ENCODE measurements at regions not wholly inside any gene's neighbourhood (a gene's known extent, or its start where the extent isn't known, plus 50 kb on each side); places are given as distances from the start of the nearest gene placed in this dataset.
"Not testable (repeated sequence)": the region's sequence is repeated elsewhere in the genome, so short reads cannot be mapped to it uniquely, and the experiment has no call there.

DNA sequence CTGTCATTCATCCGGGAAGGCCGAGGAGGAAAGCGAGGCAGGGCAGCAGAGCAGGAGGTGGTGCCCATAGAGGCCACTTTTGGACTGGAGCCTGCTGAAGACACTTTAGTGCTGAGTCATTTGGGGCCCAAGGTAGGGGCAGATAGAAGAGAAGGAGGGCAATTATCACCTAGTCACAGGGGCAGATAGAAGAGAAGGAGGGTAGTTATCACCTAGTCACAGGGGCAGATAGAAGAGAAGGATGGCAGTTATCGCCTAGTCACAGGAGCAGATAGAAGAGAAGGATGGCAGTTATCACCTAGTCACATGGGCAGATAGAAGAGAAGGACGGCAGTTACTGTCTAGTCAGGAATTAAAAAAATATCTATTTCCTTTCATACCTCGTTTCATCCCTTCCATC lies 1372.6 kb downstream of the FOXD4L5 start:
- H3K4me1 ChIP-seq (ENCODE audit: insufficient read depth, low read length, severe bottlenecking); H3K27ac ChIP-seq (ENCODE audit: low read depth, low read length, poor library complexity, severe bottlenecking); H3K79me2 ChIP-seq (ENCODE audit: insufficient read depth, low read length); H3K9me3 ChIP-seq (ENCODE audit: low read length); H3K27me3 ChIP-seq (ENCODE audit: insufficient read depth, low read length); H3K36me3 ChIP-seq (ENCODE audit: insufficient read depth, low read length); H3K4me2 ChIP-seq (ENCODE audit: low read length); H2AFZ ChIP-seq (ENCODE audit: low read length); H3F3A ChIP-seq (ENCODE audit: insufficient read depth, low read length); H4K20me1 ChIP-seq (ENCODE audit: insufficient read depth, low read length); H3K4me3 ChIP-seq (ENCODE audit: low read depth, low read length, poor library complexity, severe bottlenecking); H3K9ac ChIP-seq (ENCODE audit: low read length); H3K9me2 ChIP-seq (ENCODE audit: low read depth, low read length): not testable (repeated sequence)

DNA sequence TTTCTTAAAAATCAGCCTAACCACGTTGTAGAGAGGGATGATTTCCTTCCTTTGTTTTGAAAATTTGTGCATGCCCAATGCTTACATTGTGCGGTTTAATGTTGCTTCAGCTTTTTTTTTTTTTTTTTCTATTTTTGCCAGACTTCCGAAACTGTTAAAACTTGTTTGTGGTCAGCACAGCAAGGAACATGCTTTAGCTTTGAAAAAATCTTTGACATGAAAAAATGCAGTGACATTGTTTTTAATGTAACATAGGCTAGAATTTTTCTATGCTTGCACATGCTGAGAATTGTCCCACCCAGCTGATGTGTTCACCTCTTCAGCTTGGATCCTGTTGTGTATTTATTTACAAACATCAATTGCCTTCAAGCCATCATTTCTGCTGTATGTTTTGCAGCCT lies 1375.9 kb downstream of the FOXD4L5 start:
- not testable (repeated sequence) for H3K9me3 ChIP-seq (ENCODE audit: low read length); H2AFZ ChIP-seq (ENCODE audit: low read length); H3K79me2 ChIP-seq (ENCODE audit: insufficient read depth, low read length); H4K20me1 ChIP-seq (ENCODE audit: insufficient read depth, low read length); H3K4me3 ChIP-seq (ENCODE audit: low read depth, low read length, poor library complexity, severe bottlenecking); H3K9me2 ChIP-seq (ENCODE audit: low read depth, low read length); H3K4me1 ChIP-seq (ENCODE audit: insufficient read depth, low read length, severe bottlenecking); H3K9ac ChIP-seq (ENCODE audit: low read length); H3K36me3 ChIP-seq (ENCODE audit: insufficient read depth, low read length); H3K4me2 ChIP-seq (ENCODE audit: low read length); H3K27me3 ChIP-seq (ENCODE audit: insufficient read depth, low read length); H3K27ac ChIP-seq (ENCODE audit: low read depth, low read length, poor library complexity, severe bottlenecking); H3F3A ChIP-seq (ENCODE audit: insufficient read depth, low read length)

DNA sequence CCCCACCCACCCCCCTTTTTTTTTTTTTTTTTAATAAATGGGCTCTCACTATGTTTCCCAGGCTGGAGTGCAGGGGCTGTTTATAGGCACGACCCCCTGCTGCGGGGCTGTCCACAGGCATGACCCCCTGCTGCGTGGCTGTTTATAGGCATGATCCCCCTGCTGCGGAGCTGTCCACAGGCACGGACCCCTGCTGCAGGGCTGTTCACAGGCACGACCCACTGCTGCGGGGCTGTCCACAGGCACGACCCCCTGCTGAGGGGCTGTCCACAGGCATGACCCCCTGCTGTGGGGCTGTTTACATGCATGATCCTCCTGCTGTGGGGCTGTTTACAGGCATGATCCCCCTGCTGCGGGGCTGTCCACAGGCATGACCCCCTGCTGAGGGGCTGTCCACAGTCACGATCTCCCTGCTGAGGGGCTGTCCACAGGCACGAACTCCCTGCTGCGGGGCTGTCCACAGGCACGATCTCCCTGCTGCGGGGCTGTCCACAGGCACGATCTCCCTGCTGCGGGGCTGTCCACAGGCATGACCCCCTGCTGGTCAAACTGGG lies 1385.3 kb downstream of the FOXD4L5 start:
- H3K4me1 ChIP-seq (ENCODE audit: insufficient read depth, low read length, severe bottlenecking); H3K9me2 ChIP-seq (ENCODE audit: low read depth, low read length); H3K4me3 ChIP-seq (ENCODE audit: low read depth, low read length, poor library complexity, severe bottlenecking); H3K79me2 ChIP-seq (ENCODE audit: insufficient read depth, low read length); H3K9ac ChIP-seq (ENCODE audit: low read length); H3K4me2 ChIP-seq (ENCODE audit: low read length); H3K27ac ChIP-seq (ENCODE audit: low read depth, low read length, poor library complexity, severe bottlenecking); H3K36me3 ChIP-seq (ENCODE audit: insufficient read depth, low read length); H3F3A ChIP-seq (ENCODE audit: insufficient read depth, low read length); H3K27me3 ChIP-seq (ENCODE audit: insufficient read depth, low read length); H2AFZ ChIP-seq (ENCODE audit: low read length); H3K9me3 ChIP-seq (ENCODE audit: low read length); H4K20me1 ChIP-seq (ENCODE audit: insufficient read depth, low read length): not testable (repeated sequence)

DNA sequence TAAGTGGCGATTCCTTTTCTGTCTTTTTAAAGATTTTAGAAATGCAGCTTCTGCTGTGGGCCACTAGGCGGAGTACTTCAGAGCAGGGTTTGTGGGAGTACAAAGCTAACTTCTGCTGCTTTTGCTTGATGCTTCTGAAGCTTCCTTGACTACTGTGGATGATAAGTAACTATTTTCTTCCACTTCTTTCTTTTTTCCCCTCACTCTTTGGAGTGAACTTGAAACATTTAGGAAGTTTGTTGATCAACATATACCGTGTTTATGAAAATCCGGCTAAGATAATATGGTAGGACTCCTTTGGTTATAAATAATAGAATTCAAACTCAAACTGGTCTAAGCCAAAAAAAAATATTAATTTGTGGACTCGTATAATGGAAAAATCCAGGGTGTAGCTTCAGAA lies 1403.6 kb downstream of the FOXD4L5 start:
- not testable (repeated sequence) for H4K20me1 ChIP-seq (ENCODE audit: insufficient read depth, low read length); H3K9me2 ChIP-seq (ENCODE audit: low read depth, low read length); H3F3A ChIP-seq (ENCODE audit: insufficient read depth, low read length); H3K36me3 ChIP-seq (ENCODE audit: insufficient read depth, low read length); H3K4me2 ChIP-seq (ENCODE audit: low read length); H3K4me3 ChIP-seq (ENCODE audit: low read depth, low read length, poor library complexity, severe bottlenecking); H3K9ac ChIP-seq (ENCODE audit: low read length); H3K27me3 ChIP-seq (ENCODE audit: insufficient read depth, low read length); H3K79me2 ChIP-seq (ENCODE audit: insufficient read depth, low read length); H3K4me1 ChIP-seq (ENCODE audit: insufficient read depth, low read length, severe bottlenecking); H3K27ac ChIP-seq (ENCODE audit: low read depth, low read length, poor library complexity, severe bottlenecking); H3K9me3 ChIP-seq (ENCODE audit: low read length); H2AFZ ChIP-seq (ENCODE audit: low read length)

DNA sequence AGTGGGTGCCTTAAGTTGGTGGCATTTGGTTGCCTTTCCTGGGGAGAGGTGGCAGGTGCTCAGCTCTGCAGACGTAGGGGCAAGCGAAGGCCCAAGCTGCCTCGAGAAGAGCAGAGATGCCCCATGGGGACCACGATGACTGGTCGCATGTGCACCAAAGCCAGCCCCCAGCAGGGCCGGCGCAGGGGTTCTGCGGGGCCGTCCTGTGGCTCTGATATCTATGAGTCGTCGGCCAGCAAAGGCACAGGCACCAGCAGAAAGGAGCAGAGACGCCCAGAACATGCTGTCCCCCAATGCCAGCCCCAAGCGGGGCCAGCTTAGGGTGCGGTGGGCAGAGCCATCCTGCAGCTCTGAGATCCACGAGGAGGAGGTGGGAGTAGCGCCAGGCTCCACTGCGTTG lies 1408.6 kb downstream of the FOXD4L5 start:
- H4K20me1 ChIP-seq (ENCODE audit: insufficient read depth, low read length); H3K9me2 ChIP-seq (ENCODE audit: low read depth, low read length); H3K9ac ChIP-seq (ENCODE audit: low read length); H3K36me3 ChIP-seq (ENCODE audit: insufficient read depth, low read length); H3K4me1 ChIP-seq (ENCODE audit: insufficient read depth, low read length, severe bottlenecking); H3K79me2 ChIP-seq (ENCODE audit: insufficient read depth, low read length); H3K9me3 ChIP-seq (ENCODE audit: low read length); H3K27me3 ChIP-seq (ENCODE audit: insufficient read depth, low read length); H2AFZ ChIP-seq (ENCODE audit: low read length); H3K27ac ChIP-seq (ENCODE audit: low read depth, low read length, poor library complexity, severe bottlenecking); H3K4me2 ChIP-seq (ENCODE audit: low read length); H3F3A ChIP-seq (ENCODE audit: insufficient read depth, low read length); H3K4me3 ChIP-seq (ENCODE audit: low read depth, low read length, poor library complexity, severe bottlenecking): not testable (repeated sequence)
